ENCODE measurements at regions not wholly inside any gene's neighbourhood (a gene's known extent, or its start where the extent isn't known, plus 50 kb on each side); places are given as distances from the start of the nearest gene placed in this dataset.
"Not testable (repeated sequence)": the region's sequence is repeated elsewhere in the genome, so short reads cannot be mapped to it uniquely, and the experiment has no call there.

DNA sequence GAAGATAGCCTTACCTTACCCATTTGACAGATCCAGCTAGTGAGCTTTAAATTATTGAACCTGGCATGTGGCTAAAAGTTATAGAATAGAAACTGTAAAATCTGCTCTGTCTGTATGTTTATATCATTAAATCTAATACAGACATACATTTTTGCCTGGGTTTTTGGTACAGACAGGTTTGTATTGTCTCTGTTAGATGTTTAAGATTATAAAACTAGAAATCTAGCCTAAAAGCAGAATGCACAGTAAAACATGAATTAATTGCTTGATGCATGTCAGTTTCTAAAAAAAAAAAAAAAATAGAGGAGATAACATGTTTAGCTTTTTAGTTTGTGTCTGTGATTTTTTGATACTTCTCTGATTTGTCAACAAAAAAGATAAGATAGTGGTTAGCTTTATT, 477.6 kb upstream of the LRRC7 start:
- no peak for DNase-seq

DNA sequence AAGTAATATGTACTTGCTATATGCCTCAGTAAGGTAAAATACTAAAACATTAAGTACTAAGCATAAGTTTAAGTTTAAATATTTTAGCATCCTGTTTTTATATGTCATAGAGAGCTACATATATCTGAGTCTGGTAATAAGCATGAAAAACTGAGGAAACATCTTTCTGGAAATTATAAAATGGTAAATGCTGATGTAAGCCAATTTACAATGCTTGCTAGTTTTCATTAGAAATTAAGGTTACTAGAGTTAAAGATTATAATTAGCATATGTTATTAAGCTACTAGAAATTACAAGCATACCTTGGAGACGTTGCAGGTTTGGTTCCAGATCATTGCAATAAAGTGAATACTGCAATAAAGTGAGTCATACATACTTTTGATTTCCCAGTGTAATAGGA, 477.0 kb upstream of the LRRC7 start:
- no peak for DNase-seq

GRCh38 chr1:69102058-69102457, 465.7 kb upstream of the LRRC7 start:
- DNase-seq = not testable (repeated sequence)

DNA sequence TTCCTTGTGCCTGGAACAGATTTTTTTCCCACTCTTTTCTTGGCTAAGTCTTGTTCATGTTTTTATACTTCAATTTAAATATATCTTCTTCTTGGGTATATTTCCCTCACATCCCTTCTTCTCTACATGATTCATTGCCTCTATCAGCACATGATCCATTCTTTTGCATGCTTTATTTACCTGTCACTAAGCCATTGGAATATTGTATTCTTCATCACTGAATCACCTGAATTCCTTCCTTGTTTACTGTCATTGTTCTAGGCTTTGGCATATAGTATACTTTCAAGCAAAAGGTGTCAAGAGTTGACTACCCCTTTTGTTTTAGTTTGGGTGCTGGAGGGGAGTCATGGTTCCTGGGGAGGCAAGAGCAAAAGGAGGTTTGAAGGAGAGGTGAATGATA, 464.5 kb upstream of the LRRC7 start:
- no peak for DNase-seq

DNA sequence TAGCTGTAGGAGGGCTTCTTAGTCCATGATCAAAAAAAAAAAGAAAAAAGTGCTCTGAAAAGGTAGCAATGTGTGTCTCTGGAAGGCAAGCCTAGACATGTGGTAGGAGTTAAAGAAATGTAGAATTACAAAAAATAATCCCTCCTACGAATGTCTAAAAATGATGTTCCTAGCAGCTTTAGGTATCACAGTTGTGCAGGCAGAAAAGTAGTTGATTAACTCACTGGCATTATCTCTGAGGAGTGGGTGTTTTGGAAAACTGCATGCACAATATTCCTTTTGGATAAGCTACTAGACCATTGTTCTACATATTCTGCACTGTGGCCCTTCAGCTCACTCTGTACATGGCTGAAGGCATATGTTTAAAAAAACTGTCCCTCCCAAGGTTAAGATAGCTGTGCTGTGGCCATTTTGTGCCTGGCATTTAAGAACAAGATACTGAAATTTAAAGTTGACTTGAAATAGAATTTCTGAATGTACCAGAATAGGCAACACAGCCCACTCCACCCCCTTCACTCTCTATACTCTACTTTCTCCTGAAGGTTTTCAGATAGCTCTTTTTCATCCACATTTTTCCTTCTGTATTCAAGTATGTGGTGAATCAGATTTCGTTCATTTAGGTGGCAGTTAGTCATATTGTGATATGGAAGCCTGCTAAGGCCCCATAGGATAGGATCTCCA, 463.9 kb upstream of the LRRC7 start:
- DNase-seq = no peak

DNA sequence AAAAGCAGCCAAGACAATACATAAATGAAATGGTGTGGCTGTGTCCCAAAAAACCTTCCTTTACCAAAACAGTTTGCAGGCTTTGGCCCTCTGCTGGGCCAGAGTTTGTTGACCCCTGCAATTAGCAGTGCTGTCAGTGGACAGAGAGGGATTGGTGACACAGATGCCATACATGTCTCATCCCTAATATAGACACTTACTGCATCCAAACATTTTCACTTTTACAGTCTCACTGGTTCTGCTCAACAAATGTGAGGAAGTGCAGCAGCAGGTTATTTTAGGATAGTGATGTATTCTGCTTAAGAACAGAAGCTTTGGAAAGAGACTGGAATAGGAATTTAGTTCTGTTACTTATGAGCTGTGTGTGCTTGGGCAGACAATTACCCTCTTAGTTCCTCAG, 462.8 kb upstream of the LRRC7 start:
- DNase-seq = no peak

- DNase-seq = no peak
Measured at GRCh38 chr1:69109277-69109676, 458.4 kb upstream of the LRRC7 start.

- no peak for DNase-seq
Measured at GRCh38 chr1:69110851-69111250, 456.9 kb upstream of the LRRC7 start.

DNA sequence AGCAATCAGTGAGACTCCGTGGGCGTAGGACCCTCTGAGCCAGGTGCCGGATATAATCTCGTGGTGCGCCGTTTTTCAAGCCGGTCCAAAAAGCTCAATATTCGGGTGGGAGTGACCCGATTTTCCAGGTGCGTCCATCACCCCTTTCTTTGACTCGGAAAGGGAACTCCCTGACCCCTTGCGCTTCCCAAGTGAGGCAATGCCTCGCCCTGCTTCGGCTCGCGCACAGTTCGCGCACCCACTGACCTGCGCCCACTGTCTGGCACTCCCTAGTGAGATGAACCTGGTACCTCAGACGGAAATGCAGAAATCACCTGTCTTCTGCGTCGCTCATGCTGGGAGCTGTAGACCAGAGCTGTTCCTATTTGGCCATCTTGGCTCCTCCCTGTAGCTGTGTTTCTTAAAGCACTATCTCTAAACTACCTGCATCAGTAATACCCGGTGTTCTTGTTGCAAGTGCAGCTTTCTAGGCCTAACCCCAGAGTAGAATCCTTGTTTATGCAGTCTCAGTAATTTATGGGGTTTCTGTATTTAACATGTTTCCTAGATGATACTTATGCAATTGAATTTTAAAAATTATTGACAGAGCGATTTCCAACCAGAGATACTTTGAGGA, 447.5 kb upstream of the LRRC7 start:
- not testable (repeated sequence) for DNase-seq

GRCh38 chr1:69120817-69121216, 446.9 kb upstream of the LRRC7 start:
- no peak for DNase-seq

- DNase-seq = no peak
Measured at GRCh38 chr1:69121723-69122122, 446.0 kb upstream of the LRRC7 start.

DNA sequence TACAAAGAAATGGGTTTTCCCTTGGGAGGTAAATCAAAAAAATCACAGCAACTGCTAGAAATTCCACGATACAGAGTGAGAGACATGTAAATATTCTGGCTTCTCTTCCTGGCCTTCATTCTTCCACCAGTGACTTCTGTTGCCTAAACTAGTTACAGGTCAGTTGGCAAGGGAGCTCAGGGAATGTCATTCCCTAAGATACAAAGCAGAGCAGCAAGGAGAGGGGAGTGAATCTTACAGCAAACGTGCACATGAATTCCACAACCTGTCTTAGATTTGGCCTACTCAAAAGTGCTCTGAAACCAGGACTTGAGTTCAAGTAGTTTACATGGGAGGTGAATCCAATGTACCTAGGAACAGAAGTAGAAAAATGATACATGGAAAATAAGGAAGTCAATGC, 445.3 kb upstream of the LRRC7 start:
- DNase-seq = no peak

DNA sequence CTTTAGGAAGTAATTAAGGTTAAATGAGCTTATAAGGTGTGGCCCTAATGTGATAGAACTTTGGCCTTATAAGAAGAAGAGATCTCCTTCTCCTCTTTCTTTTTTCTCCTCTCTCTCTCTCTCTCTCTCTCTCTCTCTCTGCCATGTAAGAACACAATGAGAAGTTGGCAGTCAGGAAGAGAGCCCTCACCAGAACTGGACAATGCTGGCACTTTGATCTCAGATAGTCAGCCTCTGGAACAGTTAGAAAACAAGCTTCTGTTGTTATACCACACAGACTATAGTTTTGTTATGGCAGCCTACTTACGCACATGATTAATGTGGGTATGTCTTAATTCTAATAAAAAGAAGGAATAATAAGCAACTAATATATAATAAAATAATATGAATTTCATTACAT, 444.2 kb upstream of the LRRC7 start:
- no peak for DNase-seq

DNA sequence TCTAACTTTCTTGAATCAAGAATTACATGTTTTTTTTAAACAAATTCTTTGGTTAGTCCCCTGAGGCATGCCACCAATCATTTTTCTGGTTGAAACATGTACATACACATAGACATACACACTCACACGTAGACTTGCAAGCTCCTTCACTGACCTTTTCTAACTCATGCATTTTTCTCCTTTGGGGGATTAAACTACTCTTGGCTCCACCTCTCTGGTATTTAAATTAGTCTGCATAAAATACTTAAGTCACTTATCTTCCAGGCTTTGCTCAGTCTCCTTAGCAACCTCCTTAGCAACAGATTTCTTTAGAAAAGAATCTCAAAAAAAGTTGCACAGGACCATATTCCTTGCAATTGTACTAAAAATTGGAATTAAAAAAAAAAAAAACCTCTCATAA, 440.9 kb upstream of the LRRC7 start:
- no peak for DNase-seq

DNA sequence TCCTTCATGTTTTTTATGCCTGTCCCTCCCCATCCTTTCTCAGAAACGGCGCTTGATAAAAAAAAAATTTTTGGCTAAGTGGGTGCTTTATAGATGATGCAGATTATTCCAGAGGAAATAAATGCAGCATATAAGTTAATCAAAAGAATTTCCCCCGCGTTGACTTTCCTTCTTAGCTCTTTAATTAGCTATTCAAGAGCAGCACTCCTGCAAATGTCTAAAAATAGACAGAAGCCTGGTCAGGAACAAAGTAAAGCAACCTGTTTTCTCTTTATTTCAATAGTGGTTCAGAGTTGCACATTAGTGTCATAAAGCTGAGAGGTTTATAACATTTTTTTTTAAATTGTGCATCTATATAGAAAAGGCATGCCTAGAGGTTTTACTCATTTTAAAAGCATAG, 439.5 kb upstream of the LRRC7 start:
- DNase-seq = no peak

- DNase-seq = no peak
Measured at GRCh38 chr1:69129538-69129937, 438.2 kb upstream of the LRRC7 start.

- DNase-seq = no peak
Measured at GRCh38 chr1:69138172-69138571, 429.6 kb upstream of the LRRC7 start.

- no peak for DNase-seq
Measured at GRCh38 chr1:69139007-69139406, 428.7 kb upstream of the LRRC7 start.

GRCh38 chr1:69146303-69146702, 421.4 kb upstream of the LRRC7 start:
- DNase-seq = no peak

DNA sequence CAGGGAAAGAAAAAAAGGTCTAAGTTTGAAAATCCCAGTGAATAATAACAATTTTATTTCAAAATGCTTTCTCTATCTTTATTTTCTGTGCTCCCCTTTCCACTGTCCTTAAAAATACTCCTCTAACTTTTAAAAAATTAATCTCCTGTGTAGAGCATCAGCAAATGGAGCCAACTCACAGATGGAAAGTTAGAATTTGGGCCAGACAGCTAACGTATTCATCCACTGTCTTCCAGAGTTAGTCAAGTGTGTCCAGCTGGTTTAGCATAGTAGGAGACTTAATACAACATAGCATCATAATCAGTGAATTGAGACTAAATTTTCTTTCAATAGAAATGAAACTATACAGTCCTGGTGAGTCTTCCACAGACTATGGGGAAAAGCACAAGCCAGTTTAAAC, 419.0 kb upstream of the LRRC7 start:
- no peak for DNase-seq

DNA sequence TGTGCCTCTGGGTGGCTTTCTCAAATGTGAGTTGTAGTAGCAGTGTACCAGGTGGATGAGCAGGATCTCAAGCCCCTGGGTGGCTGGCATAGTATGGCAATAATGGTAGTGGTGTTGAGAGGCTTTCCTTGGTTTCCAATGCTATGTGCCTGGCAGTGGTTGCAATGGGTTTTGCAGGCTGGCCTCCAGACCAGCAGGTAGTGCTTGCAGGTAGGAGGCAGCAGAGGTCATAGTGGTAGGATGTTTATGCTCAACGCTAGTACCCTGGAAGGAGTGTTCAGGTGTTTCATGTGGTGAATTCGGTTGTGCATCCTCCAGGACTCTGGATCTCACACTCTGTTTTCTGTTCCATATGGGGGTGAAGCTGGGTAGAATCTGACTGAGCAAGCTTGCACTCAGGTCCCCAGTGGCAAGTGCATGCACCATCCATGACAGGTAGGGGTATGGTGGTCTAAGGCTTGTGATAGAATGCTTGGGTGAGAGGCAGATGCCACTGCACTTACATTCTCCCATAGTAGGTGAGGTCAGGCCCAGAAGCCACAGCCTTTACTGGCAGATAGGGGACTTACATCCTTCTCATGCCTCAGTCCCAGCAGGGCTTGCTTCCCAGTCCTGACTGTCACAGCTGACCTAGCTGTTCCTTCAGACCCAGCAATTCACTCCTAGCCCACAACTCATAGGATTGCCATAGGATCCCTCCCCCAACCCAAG, 410.5 kb upstream of the LRRC7 start:
- no peak for DNase-seq

DNA sequence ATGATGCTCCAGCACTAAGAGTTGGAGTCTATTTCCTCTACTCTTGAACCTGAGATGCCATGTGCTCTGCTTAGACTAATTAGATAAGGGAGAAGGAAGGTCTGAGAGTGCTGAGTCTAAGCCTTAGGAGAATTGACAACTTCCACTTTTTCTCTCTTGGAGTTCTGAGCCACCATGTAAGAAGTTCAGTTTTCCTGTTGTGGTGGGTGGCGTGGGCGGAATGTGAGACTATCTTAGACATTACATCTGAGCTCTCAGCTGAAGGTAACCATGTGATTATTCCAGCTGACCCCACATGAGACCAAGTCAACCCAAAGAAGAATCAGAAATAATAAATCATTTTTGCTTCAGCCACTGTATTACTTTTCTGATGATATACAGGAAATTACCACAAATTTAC, 404.5 kb upstream of the LRRC7 start:
- DNase-seq = no peak

DNA sequence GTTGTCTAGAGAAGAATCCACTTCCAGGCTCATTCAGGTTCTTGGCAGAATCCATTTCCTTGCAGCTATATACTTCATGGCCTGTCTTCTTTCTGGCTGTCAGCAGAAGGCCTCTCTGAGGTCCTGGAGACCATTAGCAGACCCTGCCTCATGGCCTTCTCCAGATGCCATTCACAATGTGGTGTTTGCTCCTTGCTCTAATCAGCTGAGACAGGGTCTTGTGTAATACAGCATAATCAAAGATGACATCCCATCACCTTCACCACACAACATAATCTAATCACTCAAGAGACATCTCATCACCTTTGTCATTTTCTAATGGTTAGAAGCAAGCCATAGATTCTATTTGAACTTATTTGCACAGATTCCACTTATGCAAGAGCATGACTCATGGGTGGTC, 403.9 kb upstream of the LRRC7 start:
- no peak for DNase-seq

DNA sequence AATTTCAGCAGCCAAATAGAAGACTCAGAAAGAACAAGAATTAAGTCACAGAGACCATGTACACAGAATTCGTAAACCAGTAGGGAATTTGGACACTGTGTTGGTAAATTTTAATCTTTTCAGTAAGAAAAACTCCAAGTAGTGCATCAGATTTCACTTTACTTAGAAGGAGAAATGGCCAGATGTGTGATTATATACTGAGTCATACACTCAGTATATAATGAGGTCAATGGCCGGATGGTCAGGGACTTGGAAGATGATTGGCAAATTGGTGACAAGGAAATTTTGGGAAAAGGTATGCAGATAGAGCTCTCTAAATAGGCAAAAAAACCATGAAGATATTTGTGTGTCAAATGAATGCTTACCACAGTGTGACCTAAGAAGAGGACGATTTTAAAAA, 399.8 kb upstream of the LRRC7 start:
- no peak for DNase-seq

GRCh38 chr1:69171248-69171647, 396.5 kb upstream of the LRRC7 start:
- no peak for DNase-seq
